ENCODE measurements at regions not wholly inside any gene's neighbourhood (a gene's known extent, or its start where the extent isn't known, plus 50 kb on each side); places are given as distances from the start of the nearest gene placed in this dataset.

- Histone ChIP-seq H3K4me1 (no peaks in the 10 kb centered on the region), H3K36me3 (no peaks in the 10 kb centered on the region), H3K9me3 (no peaks in the 10 kb centered on the region), H3K27ac (no peak overlapping the region), H3K4me3 (no peak overlapping the region), H3K27me3 (no peaks in the 10 kb centered on the region)
- WGBS, 2 donors: 20 to 23% methylated on average over 1 of the region's 1 CpG
- DNase-seq: no peak
- TF ChIP-seq POLR2A (IDR thresholded peaks at IDR 0.05) (no peak), CTCF (IDR thresholded peaks at IDR 0.05) (peak in 5 of 6 experiments; percentile 22 to 73 (median 54))
- intact Hi-C loops (cut with DNase I): no loop called here
Observed at GRCh38 chrX:100512471-100512870, 72.3 kb upstream of the TNMD start.

DNA sequence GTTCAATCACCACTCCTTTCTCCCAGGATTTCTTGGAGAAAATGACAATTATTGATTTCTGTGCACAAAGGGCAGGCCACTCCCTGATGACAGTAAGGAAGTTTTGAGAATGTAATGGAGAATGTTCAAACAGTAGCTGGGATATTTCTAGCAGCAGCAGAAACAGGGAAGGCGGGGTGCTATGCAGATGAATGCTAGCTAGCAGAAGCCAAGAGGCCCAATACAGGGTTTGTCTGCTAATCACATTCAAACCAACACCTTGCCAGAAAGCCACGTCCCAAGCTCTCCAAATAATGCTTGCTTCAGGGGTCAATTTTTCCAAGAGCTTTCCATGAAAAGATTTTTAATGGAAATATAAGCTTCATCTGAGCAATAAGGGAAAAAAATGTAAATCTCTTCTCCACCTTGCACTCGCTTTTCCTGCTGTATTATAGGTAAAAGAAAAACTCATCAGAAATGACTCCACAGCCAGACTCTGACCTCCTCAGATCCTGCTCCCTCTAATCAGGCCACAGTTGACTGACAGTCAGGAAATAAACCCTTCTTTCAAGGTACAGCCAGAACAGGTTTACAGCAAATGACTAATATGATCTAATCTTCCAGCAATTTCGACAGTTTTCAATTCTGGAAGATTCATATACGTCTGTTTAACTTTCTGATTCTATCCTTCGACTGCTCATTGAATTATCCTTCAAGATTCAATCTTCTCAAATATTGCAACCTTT lies 84.7 kb upstream of the PCDH19 start:
- 48 to 51% methylated on average over 5 to 6 of the region's 6 CpGs for WGBS, 2 donors
- no peak for DNase-seq

DNA sequence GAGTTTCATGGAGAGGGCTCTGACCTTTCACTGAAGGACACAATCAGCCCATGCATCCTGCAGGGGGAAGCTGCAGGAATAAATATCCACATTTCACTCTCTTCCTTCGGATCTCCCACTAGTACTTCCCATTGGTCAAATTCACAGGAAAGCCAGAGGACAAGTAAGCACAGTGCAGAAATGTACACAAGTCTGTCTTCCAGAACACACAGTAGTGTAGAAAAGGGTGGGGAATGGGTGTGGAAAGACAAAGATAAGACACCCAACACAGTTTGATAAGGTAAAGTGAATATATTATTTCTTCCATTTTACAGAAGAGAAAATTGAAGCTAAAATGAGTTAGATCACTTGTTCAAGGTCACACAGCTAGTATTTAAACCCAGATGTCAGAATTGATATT lies 81.1 kb upstream of the PCDH19 start:
- WGBS, 2 donors: 71 to 92% methylated on average over 1 of the region's 1 CpG
- no peak for DNase-seq
- Histone ChIP-seq H3K4me3 (no peak overlapping the region), H3K27ac (no peak overlapping the region), H3K9me3 (no peaks in the 10 kb centered on the region), H3K36me3 (no peaks in the 10 kb centered on the region), H3K27me3 (no peaks in the 10 kb centered on the region), H3K4me1 (no peaks in the 10 kb centered on the region)
- TF ChIP-seq CTCF (IDR thresholded peaks at IDR 0.05) (no peak), POLR2A (IDR thresholded peaks at IDR 0.05) (no peak)
- intact Hi-C loops (cut with DNase I): no loop called here

More for the DNA sequence above, 84.7 kb upstream of the PCDH19 start:
- H3K9me3 ChIP-seq: peaks cover 0 to 6% (median 0%) of the 10 kb centered on the region in 3 donors
- intact Hi-C loops (cut with DNase I): no loop called here
- H3K36me3 ChIP-seq: no peaks in the 10 kb centered on the region
- no peak overlapping the region for H3K4me3 ChIP-seq
- no peaks in the 10 kb centered on the region for H3K4me1 ChIP-seq
- TF ChIP-seq CTCF (IDR thresholded peaks at IDR 0.05): no peak
- TF ChIP-seq POLR2A (IDR thresholded peaks at IDR 0.05): no peak
- peak overlapping the region in 2 of 4 donors; percentile 38 to 54 for H3K27ac ChIP-seq
- H3K27me3 ChIP-seq: no peaks in the 10 kb centered on the region

DNA sequence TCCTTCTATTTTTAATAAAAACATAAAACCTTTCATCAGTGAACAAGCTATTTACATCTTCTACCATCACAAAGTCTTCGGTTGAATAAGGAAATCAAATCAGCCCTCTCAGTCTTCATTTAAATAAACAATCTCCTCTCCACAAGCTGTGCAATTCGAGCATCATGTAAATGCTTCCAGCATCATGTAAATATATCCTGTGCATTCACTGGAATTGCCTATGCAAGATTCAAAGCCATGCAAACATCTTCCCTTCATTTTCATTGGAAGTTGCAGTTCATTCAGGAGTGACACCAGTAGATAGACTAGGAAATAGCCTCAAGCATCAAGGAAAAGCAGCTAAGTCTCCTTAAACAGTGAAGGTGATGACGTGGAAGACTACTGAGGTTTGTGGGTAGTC lies 77.7 kb upstream of the PCDH19 start:
- WGBS, 2 donors: 48 to 66% methylated on average over 3 of the region's 3 CpGs
- Histone ChIP-seq H3K9me3 (no peaks in the 10 kb centered on the region), H3K36me3 (no peaks in the 10 kb centered on the region), H3K4me1 (no peaks in the 10 kb centered on the region), H3K27ac (no peak overlapping the region), H3K4me3 (no peak overlapping the region), H3K27me3 (no peaks in the 10 kb centered on the region)
- intact Hi-C loops (cut with DNase I): no loop called here
- no peak for DNase-seq
- TF ChIP-seq POLR2A (IDR thresholded peaks at IDR 0.05) (no peak), CTCF (IDR thresholded peaks at IDR 0.05) (no peak)

GRCh38 chrX:100484971-100485370 lies 74.9 kb upstream of the PCDH19 start:
- intact Hi-C loops (cut with DNase I): no loop called here
- DNase-seq: no peak
- Histone ChIP-seq H3K4me3 (no peak overlapping the region), H3K4me1 (no peaks in the 10 kb centered on the region), H3K36me3 (no peaks in the 10 kb centered on the region), H3K27ac (no peak overlapping the region), H3K9me3 (no peaks in the 10 kb centered on the region), H3K27me3 (no peaks in the 10 kb centered on the region)
- TF ChIP-seq CTCF (IDR thresholded peaks at IDR 0.05) (no peak), POLR2A (IDR thresholded peaks at IDR 0.05) (no peak)
- 27 to 56% methylated on average over 1 of the region's 1 CpG for WGBS, 2 donors
